GOT3 (cell line): ENCODE measurements at regions not wholly inside any gene's neighbourhood (a gene's known extent, or its start where the extent isn't known, plus 50 kb on each side); places are given as distances from the start of the nearest gene placed in this dataset.

Experiments
- DNase-seq: peaks from one replicate; lab custom pipeline; 2025; ENCODE audit warnings: mixed read lengths; lab: John Stamatoyannopoulos, UW

DNA sequence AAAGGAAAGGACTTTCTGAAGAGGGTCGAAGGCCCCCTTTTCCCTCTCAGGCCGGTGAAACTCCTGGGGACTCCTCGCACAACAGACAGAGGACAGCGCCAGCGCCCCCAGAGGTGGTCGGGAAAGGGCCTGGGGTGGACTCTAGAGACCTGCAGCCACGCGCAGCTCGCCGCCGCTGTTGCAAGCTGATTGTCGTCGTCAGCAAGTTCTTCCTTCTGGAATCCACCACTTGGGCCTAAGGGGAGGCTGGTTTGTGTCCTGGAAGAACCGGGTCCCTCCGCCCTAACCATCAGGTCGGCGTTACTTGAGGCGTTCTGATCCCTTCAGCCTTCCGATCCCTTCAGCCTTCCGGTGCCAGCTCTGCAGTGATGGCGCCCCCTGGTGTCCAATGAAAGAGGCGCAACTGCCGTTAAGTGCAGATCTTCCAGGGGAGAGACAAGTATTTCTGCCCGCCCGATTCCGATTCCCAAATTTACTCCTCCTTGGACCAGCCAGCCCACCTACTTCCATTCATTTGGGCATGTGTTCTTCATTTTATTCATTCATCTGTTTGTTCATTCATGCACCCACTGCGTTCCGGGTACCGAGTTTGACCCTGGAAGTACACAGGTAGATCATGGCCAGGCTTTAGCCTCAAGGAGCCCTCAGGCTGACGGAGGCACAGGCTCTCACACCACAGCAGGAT, 77.2 kb upstream of the SLC6A11 start:
- DNase-seq, result no peak

DNA sequence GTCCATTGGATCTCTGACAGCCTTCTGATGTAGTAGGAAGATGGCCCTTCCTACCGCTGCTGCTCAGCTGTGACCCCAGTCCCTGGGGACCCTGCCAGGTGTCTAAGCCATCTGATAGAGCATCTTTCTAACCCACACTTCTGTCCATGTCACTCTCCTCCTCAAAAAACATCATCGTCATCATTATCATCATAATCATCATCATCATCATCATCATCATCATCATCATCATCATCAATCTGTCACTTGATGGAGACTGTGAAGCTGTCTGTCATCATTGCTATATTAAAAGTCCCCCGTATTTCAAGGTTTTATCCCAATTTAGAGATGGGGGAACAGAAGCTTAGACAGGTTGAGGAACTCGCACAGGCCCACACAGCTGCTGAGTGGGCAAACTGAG, 75.1 kb upstream of the SLC6A11 start:
- DNase-seq, result no peak

- no peak for DNase-seq
Observed at GRCh38 chr3:10741891-10742671, 73.9 kb upstream of the SLC6A11 start.

DNA sequence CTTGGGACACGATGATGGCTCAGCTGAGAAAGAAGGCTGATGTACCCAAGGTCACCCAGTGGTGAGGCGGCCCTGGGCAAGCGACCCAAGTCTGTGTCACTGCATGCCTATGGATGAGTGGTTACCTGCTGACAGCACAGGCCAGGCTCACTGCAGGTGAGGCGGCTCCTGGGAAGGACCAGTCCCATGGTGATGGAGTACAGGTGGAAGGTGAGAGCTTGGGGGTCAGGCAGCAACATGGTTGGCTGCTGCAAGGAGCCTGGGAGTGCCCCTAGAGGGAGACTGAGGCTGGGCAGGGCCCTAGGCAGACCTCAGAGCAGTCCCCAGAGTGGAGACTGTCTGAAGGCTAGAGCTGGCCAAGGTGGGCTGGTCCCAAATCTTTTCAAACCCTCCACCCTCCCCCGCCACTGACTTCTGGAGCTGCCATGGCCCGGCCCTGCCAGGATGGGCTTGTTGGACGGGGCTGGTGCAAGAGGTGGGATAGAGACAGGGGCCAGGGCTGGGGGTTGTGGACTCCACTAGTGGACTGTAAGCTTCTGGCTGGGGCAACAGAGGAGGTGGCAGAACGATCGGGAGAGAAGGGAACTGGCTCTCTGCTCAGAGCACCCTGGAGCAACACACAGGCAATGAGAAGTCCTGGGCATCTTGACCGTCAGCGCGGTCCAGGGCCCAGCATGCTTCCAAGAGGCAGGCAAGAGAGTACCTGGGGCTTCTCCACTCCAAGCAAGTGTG, 72.5 kb upstream of the SLC6A11 start:
- no peak for DNase-seq

DNA sequence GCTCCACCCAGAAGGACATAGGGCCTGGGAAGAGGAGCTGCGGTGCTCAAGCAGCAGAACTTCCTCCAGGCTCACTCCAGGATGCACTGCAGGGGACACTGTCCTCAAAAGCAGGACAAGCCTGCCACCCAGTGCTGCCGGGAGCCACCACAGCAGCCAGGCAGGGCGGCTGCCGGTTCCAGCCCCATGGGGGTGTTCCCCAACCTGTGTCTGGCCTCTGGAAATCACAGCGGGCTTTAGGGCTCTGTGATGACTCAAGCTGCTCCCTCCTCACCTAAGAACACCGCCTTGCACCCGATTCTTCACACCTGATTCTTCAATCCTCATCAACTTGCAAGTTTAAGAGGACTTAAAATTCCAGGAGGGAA, 71.9 kb upstream of the SLC6A11 start:
- DNase-seq, result no peak

DNA sequence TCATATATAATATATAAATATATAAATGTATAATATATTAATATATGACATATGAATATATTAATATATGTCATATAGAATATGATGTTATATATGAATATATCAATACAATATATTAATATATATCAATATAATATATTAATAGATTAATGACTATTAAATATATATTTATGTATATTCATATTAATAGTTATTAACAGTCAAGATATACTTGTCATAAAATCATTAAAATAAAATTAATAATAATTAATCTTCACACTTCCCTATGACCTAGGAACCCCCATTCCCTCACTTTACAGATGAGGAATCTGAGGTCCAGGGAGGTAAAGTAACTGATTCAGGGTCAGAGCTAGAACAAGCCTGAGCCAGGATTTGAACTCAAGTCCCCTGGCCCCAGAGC, 70.6 kb upstream of the SLC6A11 start:
- DNase-seq, result no peak

- no peak for DNase-seq
Observed at GRCh38 chr3:10746001-10746400, 70.0 kb upstream of the SLC6A11 start.

DNA sequence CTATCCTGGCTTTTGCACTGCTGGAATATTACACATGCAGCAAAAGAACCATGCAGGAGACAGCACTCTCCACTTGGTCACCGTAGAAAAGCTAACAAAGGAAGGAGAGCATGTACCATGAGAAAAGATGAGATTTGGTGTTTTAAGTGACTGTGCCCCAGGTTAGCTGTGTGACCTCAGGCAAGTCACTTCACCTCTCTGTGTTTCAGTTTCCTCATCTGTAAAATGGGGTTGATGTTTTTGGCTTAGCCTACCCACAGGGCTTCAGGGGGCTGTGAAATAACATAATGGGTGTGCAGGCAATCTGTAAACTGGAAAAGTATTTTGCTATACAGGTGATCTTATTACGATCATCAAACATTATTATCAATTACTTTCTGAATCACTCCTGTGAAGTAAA, 69.3 kb upstream of the SLC6A11 start:
- no peak for DNase-seq

- DNase-seq, result no peak
Observed at GRCh38 chr3:10747341-10747740, 68.7 kb upstream of the SLC6A11 start.

DNA sequence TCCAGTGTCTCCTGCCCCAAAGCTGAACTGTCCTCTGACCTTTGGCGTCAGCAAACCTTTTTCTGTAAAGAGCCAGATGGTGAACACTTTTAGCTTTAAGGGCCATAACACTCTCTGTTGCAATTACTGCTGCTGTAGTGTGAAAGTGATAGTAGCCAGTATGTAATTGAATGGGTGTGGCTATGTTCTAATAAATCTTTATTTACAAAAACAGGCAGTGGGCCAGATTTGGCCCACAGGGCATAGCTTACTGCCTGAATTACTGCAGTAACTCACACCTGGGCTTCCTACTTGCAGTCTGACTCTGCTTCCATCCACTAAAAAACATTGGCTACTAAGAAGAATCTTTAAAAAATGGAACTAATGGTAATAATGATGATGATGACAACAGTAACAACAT, 68.0 kb upstream of the SLC6A11 start:
- DNase-seq, result no peak

GRCh38 chr3:10753964-10754363, 62.1 kb upstream of the SLC6A11 start:
- no peak for DNase-seq

GRCh38 chr3:10756546-10756945, 59.5 kb upstream of the SLC6A11 start:
- no peak for DNase-seq

DNA sequence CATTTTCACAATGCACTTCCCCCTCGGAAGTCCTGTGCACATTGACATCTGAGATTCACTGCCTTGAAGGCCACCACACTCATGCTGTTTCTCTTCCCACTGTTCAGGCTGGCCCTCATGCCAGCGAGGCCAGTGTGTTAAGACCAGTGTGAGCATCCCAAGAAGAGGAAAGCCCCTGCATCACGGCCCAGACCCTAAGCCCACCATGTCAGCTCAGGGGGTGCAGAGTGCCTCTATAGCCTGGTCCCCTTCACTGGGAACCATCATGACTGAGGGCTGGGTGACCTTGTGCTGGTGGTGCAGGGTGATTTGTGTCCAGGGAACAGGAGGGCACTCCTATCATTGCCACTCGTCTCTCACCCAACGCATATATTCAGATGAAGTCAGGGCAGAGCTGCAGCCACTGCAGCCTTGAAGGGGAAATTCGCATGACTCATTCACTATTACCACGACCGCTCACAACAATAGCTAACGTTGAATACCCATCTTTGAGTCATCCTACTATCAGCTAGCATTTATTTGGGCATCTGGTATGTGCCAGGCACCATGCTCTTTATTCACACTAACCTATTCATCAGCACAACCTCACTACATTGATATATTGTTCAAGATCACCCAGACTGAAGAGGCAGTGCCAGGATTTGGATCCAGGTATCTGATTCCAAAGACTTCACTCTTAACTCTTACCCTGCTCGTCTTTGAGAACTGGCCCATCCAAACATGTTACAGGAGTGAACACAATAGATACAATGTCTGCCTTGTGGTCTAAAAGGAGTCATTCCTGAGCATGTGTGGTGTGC, 58.8 kb upstream of the SLC6A11 start:
- no peak for DNase-seq

GRCh38 chr3:10757821-10758130, 58.3 kb upstream of the SLC6A11 start:
- DNase-seq, result no peak

DNA sequence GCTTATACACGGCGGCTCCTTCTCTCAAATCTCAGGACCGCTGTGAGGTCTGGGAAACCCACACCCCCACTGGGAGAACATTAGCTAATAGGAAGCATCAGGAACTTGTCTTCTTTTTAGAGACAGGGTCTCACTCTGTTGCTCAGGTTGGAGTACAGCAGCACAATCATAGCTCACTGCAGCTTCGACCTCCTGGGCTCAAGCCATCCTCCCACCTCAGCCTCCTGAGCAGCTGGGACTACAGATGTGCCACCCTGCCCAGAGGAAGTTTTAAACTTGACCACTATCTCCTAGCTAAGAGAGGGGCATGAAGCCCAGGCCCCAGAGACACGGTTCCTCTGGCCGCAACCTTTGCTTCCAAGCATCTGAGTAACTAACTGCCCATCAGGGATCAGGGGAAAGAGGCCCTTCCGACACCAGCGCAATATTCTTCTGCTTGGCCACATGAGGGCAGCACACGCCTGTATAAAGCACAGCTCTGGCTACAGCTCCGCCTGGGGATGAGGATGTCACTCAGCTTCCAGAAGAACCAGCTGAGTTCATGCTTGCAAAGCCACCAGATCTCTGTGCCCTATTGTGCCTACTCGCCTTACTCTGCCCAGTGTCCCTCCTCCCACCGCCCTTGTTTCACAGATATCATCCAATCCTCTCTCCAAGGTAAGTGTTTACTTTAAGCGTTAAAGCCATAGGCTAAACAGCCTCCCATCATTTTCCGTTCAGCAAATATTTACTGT, 57.6 kb upstream of the SLC6A11 start:
- DNase-seq, result no peak

GRCh38 chr3:10759495-10759894, 56.5 kb upstream of the SLC6A11 start:
- DNase-seq, result no peak

DNA sequence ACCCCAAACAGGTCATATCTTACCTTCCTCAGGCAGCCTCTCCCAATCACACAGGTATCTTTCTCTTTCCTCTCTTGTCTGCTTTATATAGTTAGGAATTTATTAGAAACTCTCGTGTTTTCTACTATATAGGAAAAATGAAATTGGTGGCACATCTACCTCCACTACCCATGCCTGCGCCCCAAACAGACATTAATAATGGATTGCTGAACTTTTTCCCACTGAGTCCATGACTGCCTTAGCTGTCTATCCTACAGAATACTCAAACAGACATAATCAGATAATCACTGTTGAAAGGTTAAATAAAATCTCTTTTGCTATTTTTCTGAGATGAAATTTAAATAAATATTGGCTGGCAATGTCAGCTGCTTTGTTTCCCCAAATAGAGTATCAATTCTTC, 55.8 kb upstream of the SLC6A11 start:
- no peak for DNase-seq

GRCh38 chr3:10761583-10761982, 54.4 kb upstream of the SLC6A11 start:
- DNase-seq, result no peak

- DNase-seq, result no peak
Observed at GRCh38 chr3:10762116-10762515, 53.9 kb upstream of the SLC6A11 start.

DNA sequence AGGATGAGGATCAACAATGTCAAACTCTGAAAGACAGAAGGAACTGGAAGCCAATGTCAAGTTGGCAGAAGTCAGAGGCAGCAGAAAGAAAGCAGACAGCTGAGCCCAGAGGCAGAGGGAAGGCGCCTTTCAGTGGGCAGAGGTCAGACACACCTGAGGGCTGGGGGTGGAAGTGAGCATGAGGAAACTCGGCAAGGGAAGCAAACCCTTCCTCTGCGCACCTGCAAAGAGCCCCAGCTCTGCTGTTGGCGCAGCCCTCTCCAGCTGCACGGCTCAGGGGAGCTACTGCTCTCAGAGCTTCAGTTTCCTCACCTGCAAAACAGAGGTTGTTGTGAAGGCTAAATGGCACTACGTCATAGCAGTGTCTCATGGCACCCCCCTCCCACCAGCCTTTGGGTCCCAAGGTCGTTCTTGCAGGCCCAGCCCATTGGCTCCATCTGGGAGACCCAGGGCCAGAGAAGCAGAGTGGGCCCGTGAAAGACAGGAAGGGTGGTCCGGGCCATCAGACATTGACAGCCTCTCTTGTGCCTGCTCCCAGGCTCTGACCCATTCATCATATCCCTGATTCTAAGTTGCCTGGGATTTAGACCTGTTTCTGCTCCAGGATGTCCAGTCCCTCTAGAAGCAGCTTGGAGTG, 53.3 kb upstream of the SLC6A11 start:
- DNase-seq, result no peak

DNA sequence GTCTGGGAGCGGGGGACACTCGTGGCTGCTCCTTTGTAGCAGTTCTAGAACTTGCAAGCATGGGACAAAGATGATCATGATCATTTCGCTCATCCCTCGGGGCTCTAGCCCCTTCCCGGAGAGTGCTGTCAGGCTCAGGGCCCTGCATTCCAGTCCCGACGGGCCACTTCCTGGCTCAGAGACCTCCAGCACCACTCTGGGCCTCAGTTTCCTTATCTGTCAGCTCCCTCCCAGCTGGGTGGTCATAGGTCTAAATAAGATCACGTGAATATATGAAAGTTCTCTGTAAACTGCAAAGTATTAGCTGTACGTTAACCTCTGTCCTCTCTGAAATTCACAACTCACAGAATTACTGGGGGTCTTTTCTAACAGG, 52.8 kb upstream of the SLC6A11 start:
- DNase-seq, result no peak
